ENCODE measurements at regions not wholly inside any gene's neighbourhood (a gene's known extent, or its start where the extent isn't known, plus 50 kb on each side); places are given as distances from the start of the nearest gene placed in this dataset.

DNA sequence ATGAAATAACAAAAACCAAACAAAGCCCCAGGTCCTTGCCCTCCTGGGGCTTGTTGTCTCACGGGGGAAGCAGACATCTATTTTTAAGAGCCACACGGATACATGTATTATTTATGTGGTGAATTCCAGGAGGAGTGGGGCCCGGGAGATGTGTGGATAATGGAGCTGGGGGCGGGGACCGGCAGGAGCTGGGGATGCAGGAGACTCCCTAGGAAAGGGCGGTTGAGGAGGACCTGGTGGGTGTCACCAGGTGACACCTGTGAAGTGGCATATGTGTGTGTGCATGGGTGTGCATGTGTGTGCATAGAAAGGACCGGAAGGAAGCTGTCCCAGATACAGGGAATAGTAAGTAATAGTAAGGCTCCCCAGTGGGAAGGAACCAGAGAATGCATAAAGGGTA is 148.9 kb downstream of the URI1 start:
- WGBS (ENCODE audit: low lambda C conversion rate), result 47% methylated on average over 7 of the region's 7 CpGs

DNA sequence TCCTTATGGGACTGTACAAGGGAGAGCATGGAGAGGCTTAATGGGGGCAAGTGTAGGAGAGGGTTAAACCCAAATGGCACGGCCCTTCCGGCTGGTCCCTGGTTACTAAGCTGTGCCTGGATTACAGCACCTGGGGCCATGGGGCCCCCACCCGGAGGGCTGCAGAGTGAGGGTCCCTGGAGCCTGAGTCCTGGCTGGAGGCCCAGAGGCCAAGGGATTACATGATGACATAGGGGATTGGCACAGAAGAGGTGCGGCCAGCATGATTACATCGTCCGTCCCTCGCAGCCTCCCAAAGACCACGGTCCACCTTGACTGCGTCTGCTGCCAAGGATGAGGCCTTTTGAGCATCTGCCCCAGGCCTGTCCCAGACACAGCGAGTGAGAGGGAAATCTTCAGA is 149.4 kb downstream of the URI1 start:
- ChIA-PET CTCF (interaction anchor here (1.0 to 1.2 kb wide), 2 partner anchors 32 to 124 kb away, joined by 3 read pairs; no protein-coding TSS in a partner anchor), POLR2A (no interaction called here)
- DNase-seq, result no peak
- H3K4me2 ChIP-seq, result no peak overlapping the region
- no peaks in the 10 kb centered on the region for H4K20me1 ChIP-seq (ENCODE audit: insufficient read depth)
- no peaks in the 10 kb centered on the region for H3K9me3 ChIP-seq
- no peak overlapping the region for H3K9ac ChIP-seq
- H3K4me1 ChIP-seq (ENCODE audit: control insufficient read depth in 1 of 2, insufficient read depth in 2 of 2, low read depth in 1 of 2, low read length in 1 of 2), result peaks cover 0 to 9% of the 10 kb centered on the region in 2 experiments; a peak in 1 of 4 replicates
- H3K36me3 ChIP-seq (replicated peaks in 1 of 2; ENCODE audit: control insufficient read depth in 1 of 2, insufficient read depth in 2 of 2, low read length in 1 of 2), result no peaks in the 10 kb centered on the region
- no peaks in the 10 kb centered on the region for H3K9me2 ChIP-seq
- TF ChIP-seq, protein P1, sequence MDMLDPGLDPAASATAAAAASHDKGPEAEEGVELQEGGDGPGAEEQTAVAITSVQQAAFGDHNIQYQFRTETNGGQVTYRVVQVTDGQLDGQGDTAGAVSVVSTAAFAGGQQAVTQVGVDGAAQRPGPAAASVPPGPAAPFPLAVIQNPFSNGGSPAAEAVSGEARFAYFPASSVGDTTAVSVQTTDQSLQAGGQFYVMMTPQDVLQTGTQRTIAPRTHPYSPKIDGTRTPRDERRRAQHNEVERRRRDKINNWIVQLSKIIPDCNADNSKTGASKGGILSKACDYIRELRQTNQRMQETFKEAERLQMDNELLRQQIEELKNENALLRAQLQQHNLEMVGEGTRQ (IDR thresholded peaks at IDR 0.05; ENCODE audit: borderline replicate concordance, low read depth, low read length), result no peak
- TF ChIP-seq SMC3 (IDR thresholded peaks at IDR 0.05; ENCODE audit: low read depth, low read length) (no peak), SIN3A (IDR thresholded peaks at IDR 0.05; ENCODE audit: borderline replicate concordance, low read depth, low read length) (no peak)
- TF ChIP-seq, protein P2, sequence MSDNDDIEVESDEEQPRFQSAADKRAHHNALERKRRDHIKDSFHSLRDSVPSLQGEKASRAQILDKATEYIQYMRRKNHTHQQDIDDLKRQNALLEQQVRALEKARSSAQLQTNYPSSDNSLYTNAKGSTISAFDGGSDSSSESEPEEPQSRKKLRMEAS (IDR thresholded peaks at IDR 0.05; ENCODE audit: low read depth), result no peak
- no peak overlapping the region for H3K27ac ChIP-seq (ENCODE audit: low read depth in 2 of 2, low read length in 1 of 2)
- H3F3A ChIP-seq (replicated peaks; ENCODE audit: insufficient read depth), result no peaks in the 10 kb centered on the region
- H3K4me3 ChIP-seq (ENCODE audit: low read depth in 2 of 2, low read length in 1 of 2), result no peak overlapping the region
- no peak overlapping the region for H2AFZ ChIP-seq (ENCODE audit: low read depth)
- no peaks in the 10 kb centered on the region for H3K27me3 ChIP-seq (ENCODE audit: insufficient read depth)
- H3K79me2 ChIP-seq (ENCODE audit: insufficient read depth), result no peaks in the 10 kb centered on the region
- WGBS (ENCODE audit: low lambda C conversion rate), result 59% methylated on average over 2 of the region's 10 CpGs

More for the DNA sequence above, 148.9 kb downstream of the URI1 start:
- Histone ChIP-seq H3K9me3 (no peaks in the 10 kb centered on the region), H2AFZ (ENCODE audit: low read depth) (no peak overlapping the region), H3K79me2 (ENCODE audit: insufficient read depth) (no peaks in the 10 kb centered on the region), H3F3A (replicated peaks; ENCODE audit: insufficient read depth) (no peaks in the 10 kb centered on the region), H3K36me3 (replicated peaks in 1 of 2; ENCODE audit: control insufficient read depth in 1 of 2, insufficient read depth in 2 of 2, low read length in 1 of 2) (no peaks in the 10 kb centered on the region), H3K27ac (ENCODE audit: low read depth in 2 of 2, low read length in 1 of 2) (no peak overlapping the region), H3K27me3 (ENCODE audit: insufficient read depth) (no peaks in the 10 kb centered on the region), H4K20me1 (ENCODE audit: insufficient read depth) (no peaks in the 10 kb centered on the region), H3K4me1 (ENCODE audit: control insufficient read depth in 1 of 2, insufficient read depth in 2 of 2, low read depth in 1 of 2, low read length in 1 of 2) (peaks cover 0 to 12% of the 10 kb centered on the region in 2 experiments; a peak in 2 of 4 replicates), H3K9ac (no peak overlapping the region), H3K9me2 (no peaks in the 10 kb centered on the region), H3K4me2 (no peak overlapping the region), H3K4me3 (ENCODE audit: low read depth in 2 of 2, low read length in 1 of 2) (no peak overlapping the region)
- DNase-seq, result no peak
- TF ChIP-seq SMC3 (IDR thresholded peaks at IDR 0.05; ENCODE audit: low read depth, low read length), result no peak
- TF ChIP-seq NRF1 (IDR thresholded peaks at IDR 0.05; ENCODE audit: low read depth, low read length), result no peak
- no peak for TF ChIP-seq GATA2 (CRISPR knock-in tag; IDR thresholded peaks at IDR 0.05)
- no peak for TF ChIP-seq RCOR1 (IDR thresholded peaks at IDR 0.05; ENCODE audit: low read length)
- TF ChIP-seq, protein P3, sequence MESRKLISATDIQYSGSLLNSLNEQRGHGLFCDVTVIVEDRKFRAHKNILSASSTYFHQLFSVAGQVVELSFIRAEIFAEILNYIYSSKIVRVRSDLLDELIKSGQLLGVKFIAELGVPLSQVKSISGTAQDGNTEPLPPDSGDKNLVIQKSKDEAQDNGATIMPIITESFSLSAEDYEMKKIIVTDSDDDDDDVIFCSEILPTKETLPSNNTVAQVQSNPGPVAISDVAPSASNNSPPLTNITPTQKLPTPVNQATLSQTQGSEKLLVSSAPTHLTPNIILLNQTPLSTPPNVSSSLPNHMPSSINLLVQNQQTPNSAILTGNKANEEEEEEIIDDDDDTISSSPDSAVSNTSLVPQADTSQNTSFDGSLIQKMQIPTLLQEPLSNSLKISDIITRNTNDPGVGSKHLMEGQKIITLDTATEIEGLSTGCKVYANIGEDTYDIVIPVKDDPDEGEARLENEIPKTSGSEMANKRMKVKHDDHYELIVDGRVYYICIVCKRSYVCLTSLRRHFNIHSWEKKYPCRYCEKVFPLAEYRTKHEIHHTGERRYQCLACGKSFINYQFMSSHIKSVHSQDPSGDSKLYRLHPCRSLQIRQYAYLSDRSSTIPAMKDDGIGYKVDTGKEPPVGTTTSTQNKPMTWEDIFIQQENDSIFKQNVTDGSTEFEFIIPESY (IDR thresholded peaks at IDR 0.05; ENCODE audit: borderline replicate concordance, low read depth), result no peak
- no peak for TF ChIP-seq FOSL2 (IDR thresholded peaks at IDR 0.05; ENCODE audit: borderline replicate concordance, low read depth)
- TF ChIP-seq MXI1 (IDR thresholded peaks at IDR 0.05; ENCODE audit: low read depth, low read length), result no peak
- TF ChIP-seq FOXM1 (IDR thresholded peaks at IDR 0.05; ENCODE audit: low read depth), result no peak
- no peak for TF ChIP-seq CHD2 (IDR thresholded peaks at IDR 0.05; ENCODE audit: low read length, partially characterized antibody)
- CTCF ChIA-PET, result no interaction called here
- POLR2A ChIA-PET, result no interaction called here

Data from SK-N-SH (cell line).